HEK293T (cell line): ENCODE measurements at regions not wholly inside any gene's neighbourhood (a gene's known extent, or its start where the extent isn't known, plus 50 kb on each side); places are given as distances from the start of the nearest gene placed in this dataset.

Experiments
- FOXA1 ChIP-seq: fragments of 450-650 bp; IDR thresholded peaks from 2 replicates; pipeline ENCODE4 v1.6.1; 2016; ENCODE audit warnings: mild to moderate bottlenecking
- HDGF ChIP-seq: fragments of 450-650 bp; IDR thresholded peaks from 2 replicates; pipeline ENCODE4 v1.6.1; 2017; ENCODE audit warnings: antibody characterized with exemption, borderline replicate concordance
- NFRKB ChIP-seq: fragments of 450-650 bp; IDR thresholded peaks from 2 replicates; pipeline ENCODE4 v1.6.1; 2016; ENCODE audit warnings: mild to moderate bottlenecking, moderate library complexity
- SUZ12 ChIP-seq: fragments of 450-650 bp; IDR thresholded peaks from 2 replicates; pipeline ENCODE4 v1.6.1; 2016; ENCODE audit warnings: mild to moderate bottlenecking
- TARDBP ChIP-seq: fragments of 450-650 bp; IDR thresholded peaks from 2 replicates; pipeline ENCODE4 v1.6.1; 2016

GRCh38 chr9:95819636-95820035 lies 55.9 kb upstream of the ERCC6L2 start:
- TF ChIP-seq SUZ12 (no peak), FOXA1 (no peak), NFRKB (no peak), HDGF (no peak), TARDBP (no peak)
